ENCODE measurements at regions not wholly inside any gene's neighbourhood (a gene's known extent, or its start where the extent isn't known, plus 50 kb on each side); places are given as distances from the start of the nearest gene placed in this dataset.

DNA sequence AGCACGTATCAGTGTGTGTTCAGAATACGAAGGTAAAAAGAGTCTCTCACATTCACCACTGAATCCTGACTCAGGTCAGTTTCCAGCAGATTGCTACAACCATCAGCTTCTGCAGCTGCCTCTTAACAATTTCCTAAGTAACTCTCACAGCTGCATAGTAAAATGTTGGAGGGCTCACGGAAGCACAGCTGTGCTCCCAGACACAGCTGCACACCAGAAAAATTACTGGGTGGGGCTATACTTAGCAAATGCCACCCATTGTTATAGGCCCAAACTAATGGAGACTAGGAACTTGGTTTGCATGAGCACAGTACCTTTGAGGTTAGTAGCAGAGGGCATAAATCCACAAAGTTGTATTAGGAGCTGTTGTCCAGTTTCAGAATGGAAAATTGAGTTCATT, 153.9 kb upstream of the ERBB4 start:
- TF ChIP-seq, protein P1, sequence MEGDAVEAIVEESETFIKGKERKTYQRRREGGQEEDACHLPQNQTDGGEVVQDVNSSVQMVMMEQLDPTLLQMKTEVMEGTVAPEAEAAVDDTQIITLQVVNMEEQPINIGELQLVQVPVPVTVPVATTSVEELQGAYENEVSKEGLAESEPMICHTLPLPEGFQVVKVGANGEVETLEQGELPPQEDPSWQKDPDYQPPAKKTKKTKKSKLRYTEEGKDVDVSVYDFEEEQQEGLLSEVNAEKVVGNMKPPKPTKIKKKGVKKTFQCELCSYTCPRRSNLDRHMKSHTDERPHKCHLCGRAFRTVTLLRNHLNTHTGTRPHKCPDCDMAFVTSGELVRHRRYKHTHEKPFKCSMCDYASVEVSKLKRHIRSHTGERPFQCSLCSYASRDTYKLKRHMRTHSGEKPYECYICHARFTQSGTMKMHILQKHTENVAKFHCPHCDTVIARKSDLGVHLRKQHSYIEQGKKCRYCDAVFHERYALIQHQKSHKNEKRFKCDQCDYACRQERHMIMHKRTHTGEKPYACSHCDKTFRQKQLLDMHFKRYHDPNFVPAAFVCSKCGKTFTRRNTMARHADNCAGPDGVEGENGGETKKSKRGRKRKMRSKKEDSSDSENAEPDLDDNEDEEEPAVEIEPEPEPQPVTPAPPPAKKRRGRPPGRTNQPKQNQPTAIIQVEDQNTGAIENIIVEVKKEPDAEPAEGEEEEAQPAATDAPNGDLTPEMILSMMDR (tag by site-specific recombination; IDR thresholded peaks at IDR 0.05), result no peak
- TF ChIP-seq ZNF701 (tag by site-specific recombination; IDR thresholded peaks at IDR 0.05), result no peak
- TF ChIP-seq ZNF768 (tag by site-specific recombination; IDR thresholded peaks at IDR 0.05), result no peak

Data from HEK293 (cell line).